ENCODE measurements at regions not wholly inside any gene's neighbourhood (a gene's known extent, or its start where the extent isn't known, plus 50 kb on each side); places are given as distances from the start of the nearest gene placed in this dataset.

- TF ChIP-seq ZNF274 (IDR thresholded peaks at IDR 0.05; ENCODE audit: low read depth, low read length), result no peak
- TF ChIP-seq YY1 (IDR thresholded peaks at IDR 0.05; ENCODE audit: insufficient read depth, insufficient read length), result no peak
These were observed 108.3 kb upstream of the SYT13 start for GRCh38 chr11:45394294-45395085.

Measured in NT2/D1 (cell line).